ENCODE measurements at regions not wholly inside any gene's neighbourhood (a gene's known extent, or its start where the extent isn't known, plus 50 kb on each side); places are given as distances from the start of the nearest gene placed in this dataset.

GRCh38 chr12:132407451-132407961 lies 78.1 kb upstream of the GALNT9 start:
- no peak for DNase-seq

- no peak for DNase-seq
Measured at GRCh38 chr12:132406493-132407450, 77.4 kb upstream of the GALNT9 start.

GRCh38 chr12:132405742-132406251 lies 76.4 kb upstream of the GALNT9 start:
- no peak for DNase-seq

DNA sequence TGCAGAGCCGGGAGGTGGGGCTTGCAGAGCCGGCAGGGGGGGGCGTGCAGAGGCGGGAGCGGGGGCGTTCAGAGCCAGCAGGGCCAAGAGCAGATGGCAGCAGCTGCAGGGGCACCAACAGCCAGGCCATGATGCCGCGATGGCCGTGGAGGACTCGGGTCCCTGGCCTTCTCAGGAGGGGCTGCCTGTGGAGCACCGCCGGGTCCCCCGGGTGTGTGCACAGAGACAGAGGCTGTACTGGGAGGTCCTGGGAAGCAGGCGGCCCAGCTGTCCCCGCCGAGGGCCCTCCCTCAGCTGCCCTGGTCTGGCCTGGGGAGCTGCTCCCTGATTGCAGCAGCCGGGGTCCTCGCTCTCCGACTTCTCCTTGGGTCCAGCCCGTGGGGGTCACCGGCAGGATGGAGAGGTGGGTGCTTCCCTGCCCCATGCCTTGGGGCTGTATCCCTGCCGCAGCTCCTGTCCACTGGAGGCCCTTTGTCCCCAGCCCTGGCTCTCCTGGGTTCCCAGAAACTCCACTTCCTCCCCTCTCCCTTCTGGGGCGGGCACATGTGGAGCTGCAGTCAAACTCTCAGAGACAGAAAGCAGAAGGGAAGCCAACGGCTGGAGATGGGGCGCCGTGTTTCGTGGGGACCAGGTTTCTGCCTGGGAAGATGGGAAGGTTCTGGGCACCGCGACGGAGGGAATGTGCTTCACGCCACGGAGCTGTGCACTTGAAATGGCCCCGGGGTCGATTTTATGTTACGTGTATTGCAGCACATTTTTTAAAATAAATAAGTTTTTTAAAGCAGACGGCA lies 75.8 kb upstream of the GALNT9 start:
- DNase-seq = no peak

DNA sequence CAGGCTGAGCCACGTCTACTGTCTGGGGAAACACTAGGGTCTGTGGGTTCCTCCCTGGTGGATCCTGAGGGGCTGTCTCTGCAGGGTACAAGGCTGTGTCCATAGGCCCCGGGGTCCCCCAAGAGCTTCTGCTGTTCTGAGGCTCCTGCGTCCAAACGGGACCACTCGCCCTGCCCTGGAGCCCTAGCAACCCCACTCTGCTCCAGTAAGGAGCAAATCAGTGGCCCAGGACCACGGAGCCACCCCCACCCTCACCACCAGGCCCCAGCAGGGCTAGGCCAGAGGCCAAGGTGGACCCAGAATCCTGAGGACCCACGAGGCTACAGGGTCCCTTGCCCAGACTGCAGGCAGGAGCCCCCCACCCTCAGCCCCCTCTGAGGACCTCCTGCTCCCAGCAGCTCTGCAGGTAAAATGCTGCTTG lies 75.1 kb upstream of the GALNT9 start:
- no peak for DNase-seq

DNA sequence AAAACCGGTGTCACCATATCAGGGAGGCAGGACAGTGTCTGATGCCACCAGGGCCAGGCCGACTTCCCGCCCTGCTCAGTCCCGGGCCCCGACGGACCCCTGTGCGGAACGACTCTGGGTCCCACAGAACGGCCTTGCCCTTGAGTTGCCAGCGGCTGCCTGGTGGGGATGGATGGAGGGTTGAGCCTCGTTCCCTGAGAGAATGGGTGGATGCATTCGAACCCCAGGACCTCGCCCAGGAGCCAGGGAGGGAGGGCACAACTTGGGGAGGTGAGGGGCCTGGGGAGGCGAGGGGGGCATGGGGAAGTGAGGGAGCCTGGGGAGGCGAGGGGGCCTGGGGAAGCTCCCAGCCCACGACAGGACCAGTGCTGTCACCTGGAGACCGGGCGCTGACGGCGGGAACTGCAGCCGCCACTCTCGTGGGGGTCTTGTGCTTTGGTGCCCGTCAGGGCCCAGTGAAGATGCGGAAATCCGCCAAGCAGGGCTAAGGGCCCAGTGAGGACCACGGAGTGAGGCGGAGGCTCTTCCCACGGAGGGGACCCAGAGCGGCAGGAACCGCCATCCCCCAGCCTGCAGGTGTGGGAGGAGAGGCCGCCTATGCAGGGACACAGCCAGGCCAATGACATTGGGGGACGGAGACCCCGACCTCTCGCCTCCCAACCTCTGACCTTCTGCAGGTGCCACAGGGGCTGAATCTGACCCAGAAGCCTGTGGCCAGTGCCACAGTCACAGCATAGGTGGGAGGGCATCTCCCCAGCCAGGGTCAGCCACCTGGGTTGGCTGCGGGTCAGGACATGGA lies 74.4 kb upstream of the GALNT9 start:
- no peak for DNase-seq

- no peak for DNase-seq
Measured at GRCh38 chr12:132402831-132403416, 73.5 kb upstream of the GALNT9 start.

DNA sequence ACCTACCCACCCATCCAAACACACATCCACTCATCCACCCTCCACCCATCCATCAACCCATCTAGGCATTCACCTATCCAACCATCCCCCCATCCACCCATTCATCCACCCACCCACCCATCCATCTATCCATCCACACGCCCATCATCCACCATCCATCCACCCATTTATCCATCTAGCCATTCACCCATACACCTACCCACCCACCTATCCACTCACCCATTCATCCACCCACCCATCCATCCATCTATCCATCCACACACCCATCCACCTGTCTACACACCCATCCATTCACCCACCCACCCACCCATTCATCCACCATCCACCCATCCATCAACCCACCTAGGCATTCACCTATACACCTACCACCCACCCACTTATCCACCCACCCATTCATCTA lies 72.6 kb upstream of the GALNT9 start:
- DNase-seq = no peak

- no peak for DNase-seq
Measured at GRCh38 chr12:132400011-132400641, 70.7 kb upstream of the GALNT9 start.

DNA sequence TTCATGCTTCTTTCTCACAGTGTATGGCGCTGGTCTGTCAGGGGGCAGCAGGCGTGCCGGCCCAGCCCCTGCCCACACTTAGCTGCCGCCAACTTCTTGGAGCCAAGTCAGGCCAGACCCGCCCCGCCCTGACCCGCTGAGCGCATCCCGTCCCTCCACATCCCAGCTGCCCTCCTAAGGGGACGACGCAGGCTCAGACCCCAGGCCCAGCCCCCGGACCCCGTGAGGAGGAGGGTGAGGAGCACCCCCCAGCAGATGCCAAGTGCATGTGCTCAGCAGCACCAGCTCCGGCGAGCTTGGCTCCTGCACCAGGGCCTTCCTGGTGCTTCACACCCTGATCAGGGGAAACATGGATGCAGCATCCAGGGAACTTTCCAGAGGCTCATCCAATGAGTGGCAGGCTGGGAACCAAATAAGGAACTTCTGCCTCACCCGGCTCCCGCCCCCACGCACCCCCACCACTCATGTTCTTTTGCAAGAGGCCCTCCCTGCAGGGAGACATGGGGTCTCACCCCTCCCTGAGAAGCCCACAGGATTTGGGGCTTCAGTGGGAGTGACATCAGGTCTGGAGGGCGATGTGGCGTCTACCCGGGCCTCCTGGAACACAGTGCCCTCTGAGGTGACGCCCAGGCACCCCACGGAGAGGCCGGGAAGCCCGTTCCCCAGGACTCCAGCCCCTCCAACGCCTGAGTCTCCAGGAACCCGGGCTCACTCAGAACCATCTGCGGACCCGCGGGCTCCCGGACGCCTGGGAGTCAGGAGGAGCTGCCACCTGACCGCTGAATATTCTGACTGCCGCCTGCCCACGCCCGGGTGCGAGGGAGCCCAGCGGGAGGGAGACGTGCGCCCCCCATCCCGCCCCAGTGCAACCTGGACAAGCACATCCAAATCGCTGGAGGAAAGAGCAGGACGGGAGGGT lies 70.0 kb upstream of the GALNT9 start:
- no peak for DNase-seq

DNA sequence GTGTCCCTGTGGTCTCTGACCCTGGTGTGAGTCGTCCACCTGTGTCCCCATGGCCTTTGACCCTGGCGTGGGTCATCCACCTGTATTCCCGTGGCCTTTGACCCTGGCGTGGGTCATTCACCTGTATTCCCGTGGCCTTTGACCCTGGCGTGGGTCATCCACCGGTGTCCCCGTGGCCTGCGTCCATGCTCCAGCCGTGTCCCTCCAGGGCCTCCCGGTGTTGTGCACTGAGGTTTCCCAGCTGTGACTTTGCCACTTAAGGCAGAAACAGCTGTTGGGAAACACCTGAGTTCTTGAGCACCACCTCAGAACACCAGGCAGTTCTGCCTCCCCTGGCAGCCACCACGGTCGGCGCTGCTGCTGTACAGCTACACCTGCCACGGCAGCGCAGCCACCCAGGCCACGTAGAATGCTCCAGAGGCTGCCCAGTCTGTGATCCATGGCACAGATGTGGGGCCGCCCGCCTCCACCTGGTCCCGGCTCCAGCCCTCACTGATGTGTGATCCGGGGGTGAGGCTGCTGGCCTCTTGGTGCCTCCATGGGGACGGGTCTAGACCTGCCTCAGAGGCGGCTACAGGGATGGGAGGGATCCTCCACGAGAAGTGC lies 69.1 kb upstream of the GALNT9 start:
- DNase-seq = no peak

- no peak for DNase-seq
Measured at GRCh38 chr12:132397934-132398385, 68.6 kb upstream of the GALNT9 start.

- no peak for DNase-seq
Measured at GRCh38 chr12:132397152-132397933, 68.0 kb upstream of the GALNT9 start.

GRCh38 chr12:132396657-132397056 lies 67.3 kb upstream of the GALNT9 start:
- DNase-seq = no peak

DNA sequence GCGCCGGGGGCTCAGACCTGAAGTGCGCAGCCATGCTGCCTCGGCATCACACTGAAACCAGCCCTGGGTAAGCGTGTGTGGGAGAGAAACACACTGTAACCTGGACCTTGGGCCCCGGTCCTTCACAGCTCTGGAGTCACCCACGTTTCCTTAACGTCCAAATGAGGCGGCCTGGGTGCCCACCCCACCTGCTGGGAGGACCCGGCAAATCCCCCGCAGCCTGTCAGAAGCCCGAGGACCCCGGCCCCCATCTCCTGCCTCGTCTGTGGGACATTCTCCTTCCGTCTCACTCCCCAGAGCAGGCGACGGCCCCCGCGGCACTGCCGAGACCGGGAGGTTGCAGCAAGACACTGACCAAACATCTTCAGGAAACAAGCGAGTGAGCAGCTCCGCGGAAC lies 66.5 kb upstream of the GALNT9 start:
- DNase-seq = no peak

DNA sequence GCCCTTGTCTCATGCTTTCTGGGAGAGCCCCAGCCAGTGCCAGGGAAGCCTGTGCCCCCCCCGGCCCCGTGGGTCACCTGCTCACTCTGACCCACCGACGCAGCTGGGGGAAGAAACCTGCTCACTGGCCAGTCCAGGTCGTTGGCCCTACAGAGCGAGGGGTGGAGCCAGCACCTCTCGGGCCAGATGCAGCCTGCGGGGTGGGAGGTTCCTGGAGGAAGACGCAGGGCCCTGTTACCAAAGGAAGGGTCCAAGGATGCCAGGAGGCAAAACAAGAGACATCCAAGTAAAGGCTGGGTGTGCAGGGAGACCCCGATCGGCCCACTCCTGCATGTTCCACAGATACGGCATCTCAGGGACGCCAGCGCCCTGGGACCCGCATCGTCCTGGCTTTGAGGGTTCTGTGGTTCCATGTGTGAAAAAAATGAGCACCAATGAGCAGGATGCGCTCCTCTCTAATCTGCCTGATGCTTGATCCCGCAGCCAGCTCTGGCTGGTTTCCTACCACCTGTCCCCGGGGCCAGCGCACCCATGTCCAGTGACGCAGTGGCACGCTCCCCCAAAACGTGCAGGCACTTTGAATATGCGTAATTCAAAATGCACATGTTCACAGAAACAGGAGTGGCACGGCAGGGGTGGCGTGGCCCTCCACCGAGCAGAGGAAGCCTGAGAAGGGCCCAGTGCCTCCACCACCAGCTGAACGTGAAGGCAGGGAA lies 66.0 kb upstream of the GALNT9 start:
- no peak for DNase-seq

GRCh38 chr12:132393991-132394949 lies 64.9 kb upstream of the GALNT9 start:
- no peak for DNase-seq
